ES-I3 (cell line): ENCODE measurements at regions not wholly inside any gene's neighbourhood (a gene's known extent, or its start where the extent isn't known, plus 50 kb on each side); places are given as distances from the start of the nearest gene placed in this dataset.

Source experiments
- H3K36me3 ChIP-seq: 2 replicates; pipeline ENCODE4 v1.6.1; 2013; ENCODE audit warnings: mild to moderate bottlenecking, low read length, control low read depth, moderate library complexity; ENCODE audit not compliant: insufficient read depth
- H3K4me1 ChIP-seq: 2 replicates; pipeline ENCODE4 v1.6.1; 2013; ENCODE audit warnings: mild to moderate bottlenecking, control low read depth, low read length; ENCODE audit not compliant: insufficient read depth
- H3K9ac ChIP-seq: 2 replicates; pipeline ENCODE4 v1.6.1; 2013; ENCODE audit warnings: low read depth, mild to moderate bottlenecking, low read length, moderate library complexity
- H3K9me3 ChIP-seq: 2 replicates; pipeline ENCODE4 v1.6.1; 2013; ENCODE audit warnings: mild to moderate bottlenecking, low read length, moderate library complexity; ENCODE audit not compliant: control insufficient read depth, insufficient read depth

DNA sequence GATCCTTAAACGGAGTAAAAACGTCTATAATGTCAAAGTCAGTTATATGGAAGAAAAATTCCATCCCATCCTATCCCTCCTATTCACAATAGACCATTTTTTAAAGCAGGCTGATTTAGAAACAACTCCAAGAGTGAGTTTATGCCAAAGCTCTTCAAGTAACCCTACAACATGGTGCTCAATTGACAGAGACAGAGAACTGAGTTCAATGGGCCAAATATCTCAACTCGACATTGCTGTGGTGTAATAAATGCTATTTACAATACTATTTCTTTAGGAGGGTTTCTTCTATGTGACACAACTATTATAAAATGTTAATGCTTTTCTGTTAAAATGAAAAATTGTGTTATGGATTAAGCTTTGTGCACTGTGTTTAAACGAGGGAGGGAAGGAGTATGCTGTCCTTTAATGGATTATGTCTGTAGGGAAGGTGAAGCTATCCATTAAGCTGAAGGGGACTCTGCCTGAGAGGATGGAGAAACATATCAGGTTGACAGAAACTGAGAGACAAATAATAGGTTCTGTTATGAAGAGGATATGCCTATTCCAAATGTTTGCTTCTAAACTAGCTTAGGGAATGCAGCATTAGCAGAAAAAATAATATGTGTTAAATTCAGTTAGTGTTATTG, 362.5 kb upstream of the CHRM3 start:
- Histone ChIP-seq H3K9me3 (no peaks in the 10 kb centered on the region), H3K36me3 (no peaks in the 10 kb centered on the region; the same call in 1 of the 2 replicates), H3K9ac (no peak overlapping the region), H3K4me1 (no peaks in the 10 kb centered on the region)

GRCh38 chr1:239016337-239016736, 370.0 kb upstream of the CHRM3 start:
- Histone ChIP-seq H3K36me3 (no peaks in the 10 kb centered on the region), H3K9me3 (no peaks in the 10 kb centered on the region), H3K9ac (no peak overlapping the region), H3K4me1 (no peaks in the 10 kb centered on the region)

DNA sequence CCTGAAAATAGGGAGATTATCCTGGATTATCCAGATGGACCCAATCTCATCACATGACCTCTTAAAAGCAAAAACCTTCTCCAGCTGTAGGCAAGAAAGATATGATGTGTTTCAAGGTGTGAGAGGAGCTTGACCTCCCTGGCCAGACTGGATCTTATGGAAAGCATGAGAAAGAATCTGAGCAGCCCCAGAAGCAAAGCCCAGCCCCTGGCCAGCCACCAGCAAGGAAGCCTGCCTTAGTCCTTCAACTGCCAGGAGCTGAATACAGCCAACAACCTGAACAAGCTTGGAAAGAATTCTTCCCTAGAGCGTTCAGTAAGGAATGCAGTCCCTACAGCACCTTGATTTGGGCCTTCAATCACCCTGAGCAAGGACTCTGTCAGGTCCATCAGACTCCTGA, 375.0 kb upstream of the CHRM3 start:
- no peaks in the 10 kb centered on the region for H3K4me1 ChIP-seq
- H3K36me3 ChIP-seq: no peaks in the 10 kb centered on the region
- H3K9ac ChIP-seq: no peak overlapping the region
- H3K9me3 ChIP-seq: no peaks in the 10 kb centered on the region

DNA sequence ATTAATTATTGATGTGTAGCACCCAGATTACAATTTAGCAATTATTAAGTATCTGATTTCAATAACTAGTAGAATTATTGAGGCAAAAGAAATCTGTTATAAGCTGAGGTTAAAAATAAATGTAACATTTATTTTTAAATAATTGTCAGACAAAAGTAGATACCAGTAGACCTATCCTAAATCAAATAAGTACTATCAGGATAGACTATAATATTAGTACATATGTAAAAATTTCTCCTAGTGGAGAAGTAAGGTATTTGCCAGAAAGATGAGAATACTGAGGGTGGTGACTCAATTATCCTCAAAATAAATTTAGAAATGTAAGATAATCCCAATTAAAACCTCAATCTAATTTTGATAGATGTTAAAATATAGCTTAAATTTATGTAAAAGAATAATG, 377.8 kb upstream of the CHRM3 start:
- H3K36me3 ChIP-seq: no peaks in the 10 kb centered on the region
- H3K4me1 ChIP-seq: no peaks in the 10 kb centered on the region
- H3K9me3 ChIP-seq: no peaks in the 10 kb centered on the region
- no peak overlapping the region for H3K9ac ChIP-seq

- Histone ChIP-seq H3K4me1 (no peaks in the 10 kb centered on the region), H3K9ac (no peak overlapping the region), H3K36me3 (no peaks in the 10 kb centered on the region), H3K9me3 (no peaks in the 10 kb centered on the region)
These were observed 380.1 kb upstream of the CHRM3 start for GRCh38 chr1:239006276-239006675.

DNA sequence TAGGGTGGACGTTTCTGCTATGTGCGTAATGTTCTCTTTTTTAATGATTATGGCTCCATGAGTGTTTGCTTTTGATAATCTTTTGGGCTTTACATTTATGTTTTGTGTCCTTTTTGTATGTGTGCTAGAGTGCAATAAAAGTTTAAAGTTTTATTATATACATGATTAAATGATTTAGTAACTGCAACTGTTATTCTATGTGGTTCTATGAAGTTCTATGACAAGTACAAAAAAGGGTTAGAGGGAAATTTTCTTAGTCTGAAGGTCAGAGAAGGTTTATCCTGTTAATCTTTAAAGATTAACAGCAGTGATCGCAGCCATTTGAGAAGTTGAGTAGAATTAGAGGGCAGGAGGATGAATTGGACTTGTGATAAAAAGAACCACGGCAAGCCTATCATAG, 386.4 kb upstream of the CHRM3 start:
- Histone ChIP-seq H3K4me1 (no peaks in the 10 kb centered on the region), H3K36me3 (no peaks in the 10 kb centered on the region), H3K9ac (no peak overlapping the region), H3K9me3 (no peaks in the 10 kb centered on the region)

DNA sequence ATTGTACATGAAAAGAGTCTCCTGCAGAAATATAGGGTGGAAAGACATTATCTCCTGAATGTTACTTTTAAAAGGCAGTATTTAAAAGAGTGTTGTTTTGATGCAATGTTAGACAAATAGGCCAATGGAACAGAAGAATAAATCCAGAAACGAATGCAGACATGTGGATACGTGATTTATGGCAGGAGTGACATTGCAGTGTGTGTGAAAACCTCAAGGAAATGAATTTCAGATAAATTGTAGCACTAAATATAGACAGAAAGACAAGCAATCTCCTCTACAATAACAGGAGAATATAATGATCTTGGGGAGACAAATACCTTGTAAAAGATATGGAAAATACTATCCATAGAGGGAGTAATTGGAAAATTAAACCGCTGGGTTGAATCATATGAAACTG, 387.8 kb upstream of the CHRM3 start:
- H3K9me3 ChIP-seq: no peaks in the 10 kb centered on the region

DNA sequence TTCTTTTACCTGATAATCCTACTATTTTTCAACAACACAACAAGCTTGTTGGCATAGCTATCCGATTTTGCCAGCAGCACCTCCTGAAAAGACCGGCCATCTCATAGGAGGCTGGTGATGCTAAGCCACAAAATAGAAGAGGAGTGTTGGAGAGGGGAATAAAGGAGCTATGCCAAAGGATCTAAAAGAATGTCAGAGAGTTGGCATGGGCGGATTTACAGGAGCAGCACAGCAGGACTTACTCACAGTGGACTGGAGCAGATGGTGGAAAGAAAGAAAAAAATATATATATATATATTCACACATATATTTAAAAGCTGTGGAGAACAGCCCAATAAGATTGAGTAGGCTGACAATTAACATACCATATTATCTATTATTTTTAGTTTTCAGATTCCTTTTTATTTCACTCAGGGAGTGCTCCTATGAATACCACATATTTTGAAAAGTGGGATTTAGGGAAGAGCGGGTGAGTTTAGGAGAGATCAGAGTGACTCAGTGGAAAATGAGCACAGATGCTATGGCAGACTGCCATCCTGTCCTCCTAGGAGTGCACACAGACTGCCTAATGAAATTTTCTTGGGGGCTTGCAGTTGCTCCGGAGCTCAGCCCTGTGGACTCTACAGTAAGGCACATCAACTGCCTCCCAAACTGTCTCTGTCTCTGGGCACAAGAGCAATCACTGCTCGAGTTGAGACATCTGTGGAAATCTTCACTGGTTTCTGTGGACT, 394.4 kb upstream of the CHRM3 start:
- Histone ChIP-seq H3K9ac (no peak overlapping the region), H3K9me3 (peaks cover 4% of the 10 kb centered on the region; the same call in 1 of the 2 replicates), H3K36me3 (no peaks in the 10 kb centered on the region; the same call in 1 of the 2 replicates), H3K4me1 (no peaks in the 10 kb centered on the region)

More for the DNA sequence above, 387.8 kb upstream of the CHRM3 start:
- H3K36me3 ChIP-seq: no peaks in the 10 kb centered on the region
- H3K9ac ChIP-seq: no peak overlapping the region
- no peaks in the 10 kb centered on the region for H3K4me1 ChIP-seq

GRCh38 chr1:238985312-238985711, 401.1 kb upstream of the CHRM3 start:
- no peaks in the 10 kb centered on the region for H3K4me1 ChIP-seq
- H3K9ac ChIP-seq: no peak overlapping the region
- H3K9me3 ChIP-seq: peaks cover 4% of the 10 kb centered on the region; the same call in 1 of the 2 replicates
- H3K36me3 ChIP-seq: no peaks in the 10 kb centered on the region; the same call in 1 of the 2 replicates

GRCh38 chr1:238982736-238983135, 403.6 kb upstream of the CHRM3 start:
- no peaks in the 10 kb centered on the region for H3K9me3 ChIP-seq
- no peak overlapping the region for H3K9ac ChIP-seq
- no peaks in the 10 kb centered on the region for H3K4me1 ChIP-seq
- H3K36me3 ChIP-seq: no peaks in the 10 kb centered on the region; the same call in 1 of the 2 replicates

GRCh38 chr1:238981317-238981933, 404.9 kb upstream of the CHRM3 start:
- H3K9ac ChIP-seq: no peak overlapping the region
- H3K36me3 ChIP-seq: no peaks in the 10 kb centered on the region
- H3K4me1 ChIP-seq: no peaks in the 10 kb centered on the region
- H3K9me3 ChIP-seq: no peaks in the 10 kb centered on the region

- no peaks in the 10 kb centered on the region for H3K4me1 ChIP-seq
- H3K9me3 ChIP-seq: no peaks in the 10 kb centered on the region
- H3K9ac ChIP-seq: no peak overlapping the region
- H3K36me3 ChIP-seq: no peaks in the 10 kb centered on the region
These were observed 406.3 kb upstream of the CHRM3 start for GRCh38 chr1:238980053-238980452.

GRCh38 chr1:238964631-238965030, 421.7 kb upstream of the CHRM3 start:
- Histone ChIP-seq H3K9me3 (no peaks in the 10 kb centered on the region), H3K4me1 (no peaks in the 10 kb centered on the region), H3K9ac (no peak overlapping the region; the same call in 1 of the 2 replicates), H3K36me3 (no peaks in the 10 kb centered on the region)

DNA sequence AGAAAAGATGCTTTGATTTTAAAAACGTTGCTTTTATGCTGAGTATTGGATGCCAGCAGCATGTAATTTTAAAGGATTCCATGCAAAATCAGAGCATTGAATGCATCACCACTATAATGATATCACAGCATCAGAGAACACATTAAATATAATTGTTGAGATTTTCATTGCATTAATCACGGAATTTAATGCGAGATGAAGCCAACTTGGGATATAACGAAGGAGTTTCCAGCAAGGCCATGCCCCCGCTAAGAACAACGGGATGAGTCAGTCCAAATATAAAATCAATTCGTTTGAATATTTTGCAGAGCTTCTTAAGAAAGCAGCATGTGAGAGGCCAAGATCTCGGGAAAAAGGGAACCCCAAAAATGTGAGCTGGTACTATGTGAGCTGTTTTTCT, 423.4 kb upstream of the CHRM3 start:
- Histone ChIP-seq H3K9me3 (no peaks in the 10 kb centered on the region), H3K36me3 (no peaks in the 10 kb centered on the region)

GRCh38 chr1:238961790-238962189, 424.6 kb upstream of the CHRM3 start:
- H3K36me3 ChIP-seq: no peaks in the 10 kb centered on the region
- H3K4me1 ChIP-seq: no peaks in the 10 kb centered on the region
- no peaks in the 10 kb centered on the region for H3K9me3 ChIP-seq
- H3K9ac ChIP-seq: no peak overlapping the region

More for the DNA sequence above, 423.4 kb upstream of the CHRM3 start:
- H3K4me1 ChIP-seq: no peaks in the 10 kb centered on the region
- H3K9ac ChIP-seq: no peak overlapping the region
